HG02798 (cell line): ENCODE measurements at regions not wholly inside any gene's neighbourhood (a gene's known extent, or its start where the extent isn't known, plus 50 kb on each side); places are given as distances from the start of the nearest gene placed in this dataset.
A peak's percentile ranks its signal among the peaks of the same experiment; 100 is the strongest.
"Not testable (repeated sequence)": the region's sequence is repeated elsewhere in the genome, so short reads cannot be mapped to it uniquely, and the experiment has no call there.

Source experiments
- ATAC-seq: cut with Tn5 transposase; IDR thresholded peaks from one replicate; pipeline ENCODE4 v1.9.1; 2021; ENCODE audit warnings: mild to moderate bottlenecking; ENCODE audit not compliant: unreplicated experiment, poor library complexity

GRCh38 chr6:135699705-135700104 lies 151.8 kb upstream of the PDE7B start:
- ATAC-seq = no peak

- no peak for ATAC-seq
Observed at GRCh38 chr6:135701426-135701825, 150.1 kb upstream of the PDE7B start.

- ATAC-seq = no peak
Observed at GRCh38 chr6:135703007-135703406, 148.5 kb upstream of the PDE7B start.

GRCh38 chr6:135703621-135704020 lies 147.9 kb upstream of the PDE7B start:
- ATAC-seq = peak; percentile 91

GRCh38 chr6:135707426-135707825 lies 144.1 kb upstream of the PDE7B start:
- no peak for ATAC-seq

GRCh38 chr6:135710042-135710441 lies 141.5 kb upstream of the PDE7B start:
- ATAC-seq = no peak

GRCh38 chr6:135722190-135722589 lies 129.3 kb upstream of the PDE7B start:
- ATAC-seq = no peak

GRCh38 chr6:135722679-135723078 lies 128.8 kb upstream of the PDE7B start:
- peak; percentile 59 for ATAC-seq

GRCh38 chr6:135728589-135728988 lies 122.9 kb upstream of the PDE7B start:
- ATAC-seq = no peak

- no peak for ATAC-seq
Observed at GRCh38 chr6:135731116-135731515, 120.4 kb upstream of the PDE7B start.

- ATAC-seq = not testable (repeated sequence)
Observed at GRCh38 chr6:135736351-135736750, 115.2 kb upstream of the PDE7B start.

GRCh38 chr6:135738636-135739035 lies 112.9 kb upstream of the PDE7B start:
- ATAC-seq = no peak

GRCh38 chr6:135739288-135739687 lies 112.2 kb upstream of the PDE7B start:
- ATAC-seq = no peak

GRCh38 chr6:135740580-135740979 lies 110.9 kb upstream of the PDE7B start:
- ATAC-seq = no peak

- no peak for ATAC-seq
Observed at GRCh38 chr6:135743476-135743875, 108.0 kb upstream of the PDE7B start.

- no peak for ATAC-seq
Observed at GRCh38 chr6:135748189-135748588, 103.3 kb upstream of the PDE7B start.

GRCh38 chr6:135750081-135750480 lies 101.4 kb upstream of the PDE7B start:
- ATAC-seq = no peak

- no peak for ATAC-seq
Observed at GRCh38 chr6:135753196-135753595, 98.3 kb upstream of the PDE7B start.

- ATAC-seq = no peak
Observed at GRCh38 chr6:135759831-135760230, 91.7 kb upstream of the PDE7B start.

GRCh38 chr6:135774006-135774405 lies 77.5 kb upstream of the PDE7B start:
- ATAC-seq = no peak

- ATAC-seq = no peak
Observed at GRCh38 chr6:135779213-135779612, 72.3 kb upstream of the PDE7B start.

- no peak for ATAC-seq
Observed at GRCh38 chr6:135780326-135780725, 71.2 kb upstream of the PDE7B start.

- no peak for ATAC-seq
Observed at GRCh38 chr6:135782546-135782945, 69.0 kb upstream of the PDE7B start.
